Esophagus (tissue), 2 donors: ENCODE measurements at regions not wholly inside any gene's neighbourhood (a gene's known extent, or its start where the extent isn't known, plus 50 kb on each side); places are given as distances from the start of the nearest gene placed in this dataset.

Experiments used
- H3K27ac ChIP-seq, 2 donors: one replicate each; pipeline ENCODE4 v1.5.1; 2013; ENCODE audit warnings: low read depth in 2 of 2, mild to moderate bottlenecking in 2 of 2, inconsistent platforms in 1 of 2, low read length in 1 of 2, moderate library complexity in 1 of 2
- H3K27me3 ChIP-seq, 2 donors: one replicate each; pipeline ENCODE4 v1.6.1; 2013; ENCODE audit warnings: low read length in 2 of 2, control low read depth in 1 of 2, mild to moderate bottlenecking in 1 of 2; ENCODE audit not compliant: insufficient read depth in 2 of 2, control insufficient read depth in 1 of 2
- H3K36me3 ChIP-seq, 2 donors: one replicate each; pipeline ENCODE4 v1.6.1; 2013; ENCODE audit warnings: low read length in 1 of 2; ENCODE audit not compliant: control insufficient read depth in 2 of 2, insufficient read depth in 2 of 2
- H3K4me1 ChIP-seq, 2 donors: one replicate each; pipeline ENCODE4 v1.6.1; 2013; ENCODE audit warnings: low read length in 1 of 2; ENCODE audit not compliant: control insufficient read depth in 2 of 2, insufficient read depth in 2 of 2
- H3K4me3 ChIP-seq, 2 donors: one replicate each; pipeline ENCODE4 v1.5.1; 2013; ENCODE audit warnings: low read length in 2 of 2, mild to moderate bottlenecking in 2 of 2, low read depth in 1 of 2, moderate library complexity in 1 of 2
- H3K9me3 ChIP-seq, 2 donors: one replicate each; pipeline ENCODE4 v1.6.1; 2013; ENCODE audit warnings: mild to moderate bottlenecking in 2 of 2, low read depth in 1 of 2, low read length in 1 of 2, moderate library complexity in 1 of 2; ENCODE audit not compliant: control insufficient read depth in 2 of 2, insufficient read depth in 1 of 2
- WGBS, 2 donors: extraction: QIAGEN DNeasy Blood & Tissue Kit; methylation state at CpG; one replicate each; pipeline ENCODE4 v1.1.7; 2013; 5-methylcytosine and 5-hydroxymethylcytosine counted together
- donor health status: healthy with polysubstance abuse.
- donor health status: Bipolar disorder and iron deficiency.

- Histone ChIP-seq H3K27me3 (no peaks in the 10 kb centered on the region), H3K36me3 (no peaks in the 10 kb centered on the region), H3K27ac (no peak overlapping the region), H3K9me3 (no peaks in the 10 kb centered on the region), H3K4me1 (no peaks in the 10 kb centered on the region), H3K4me3 (no peak overlapping the region)
- WGBS, 2 donors = 76 to 81% methylated on average over 4 of the region's 4 CpGs
Measured at GRCh38 chr13:74084375-74084935, 49.7 kb downstream of the KLF12 start.

- Histone ChIP-seq H3K27ac (no peak overlapping the region), H3K27me3 (no peaks in the 10 kb centered on the region), H3K4me1 (no peaks in the 10 kb centered on the region), H3K4me3 (no peak overlapping the region), H3K36me3 (no peaks in the 10 kb centered on the region), H3K9me3 (no peaks in the 10 kb centered on the region)
- 63% methylated on average over 3 of the region's 3 CpGs for WGBS, 2 donors
Measured at GRCh38 chr13:74082741-74083160, 51.5 kb downstream of the KLF12 start.

DNA sequence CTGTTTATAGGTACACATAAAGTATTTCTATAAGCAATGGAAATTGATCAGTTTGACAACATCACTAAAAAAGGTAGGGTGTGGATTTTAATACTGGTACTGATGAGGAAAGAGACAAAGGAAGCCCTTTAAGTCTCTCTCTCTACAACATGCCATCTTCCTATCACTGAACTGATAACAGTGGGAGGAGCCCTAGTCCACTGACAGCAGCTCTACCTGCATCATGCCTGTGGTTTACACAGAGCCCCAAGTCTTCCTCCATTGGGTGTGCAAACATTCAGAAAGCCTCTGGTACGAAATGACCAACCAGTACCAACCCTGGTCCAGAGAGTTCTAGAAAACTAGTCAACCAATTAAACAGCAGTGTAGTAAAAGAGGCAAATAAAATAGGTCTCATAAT, 53.4 kb downstream of the KLF12 start:
- no peak overlapping the region for H3K4me3 ChIP-seq
- H3K4me1 ChIP-seq = no peaks in the 10 kb centered on the region
- no peaks in the 10 kb centered on the region for H3K36me3 ChIP-seq
- 82 to 89% methylated on average over 1 of the region's 1 CpG for WGBS, 2 donors
- no peaks in the 10 kb centered on the region for H3K9me3 ChIP-seq
- no peaks in the 10 kb centered on the region for H3K27me3 ChIP-seq
- H3K27ac ChIP-seq = no peak overlapping the region

- WGBS, 2 donors = 56 to 62% methylated on average over 2 of the region's 2 CpGs
- H3K4me3 ChIP-seq = no peak overlapping the region
- H3K9me3 ChIP-seq = no peaks in the 10 kb centered on the region
- H3K36me3 ChIP-seq = no peaks in the 10 kb centered on the region
- H3K27ac ChIP-seq = no peak overlapping the region
- H3K4me1 ChIP-seq = no peaks in the 10 kb centered on the region
- no peaks in the 10 kb centered on the region for H3K27me3 ChIP-seq
Measured at GRCh38 chr13:74077792-74078191, 56.4 kb downstream of the KLF12 start.

GRCh38 chr13:74077375-74077774, 56.8 kb downstream of the KLF12 start:
- H3K36me3 ChIP-seq = no peaks in the 10 kb centered on the region
- 67 to 73% methylated on average over 2 of the region's 2 CpGs for WGBS, 2 donors
- no peaks in the 10 kb centered on the region for H3K4me1 ChIP-seq
- H3K9me3 ChIP-seq = no peaks in the 10 kb centered on the region
- no peaks in the 10 kb centered on the region for H3K27me3 ChIP-seq
- H3K4me3 ChIP-seq = no peak overlapping the region
- H3K27ac ChIP-seq = no peak overlapping the region

DNA sequence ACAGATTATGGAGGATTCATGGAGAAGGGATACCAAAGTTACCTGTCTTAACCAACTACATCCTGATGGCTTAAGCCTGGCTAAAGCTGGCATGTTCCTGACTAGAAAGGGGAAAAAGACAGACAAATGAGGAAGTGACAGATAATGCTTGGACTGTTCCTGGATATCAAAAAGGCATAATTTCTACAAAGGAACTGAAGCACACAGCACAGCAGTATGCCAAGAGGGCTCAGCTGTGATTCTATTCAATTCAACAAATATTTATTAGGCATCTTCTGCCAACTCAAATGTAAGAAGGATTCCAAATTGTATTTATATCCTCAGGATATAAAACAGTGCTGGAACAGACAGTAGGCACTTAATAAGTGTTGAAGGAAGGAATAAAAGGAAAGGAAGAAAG, 59.5 kb downstream of the KLF12 start:
- Histone ChIP-seq H3K4me3 (no peak overlapping the region), H3K27me3 (no peaks in the 10 kb centered on the region), H3K4me1 (no peaks in the 10 kb centered on the region), H3K36me3 (no peaks in the 10 kb centered on the region), H3K27ac (no peak overlapping the region), H3K9me3 (no peaks in the 10 kb centered on the region)

DNA sequence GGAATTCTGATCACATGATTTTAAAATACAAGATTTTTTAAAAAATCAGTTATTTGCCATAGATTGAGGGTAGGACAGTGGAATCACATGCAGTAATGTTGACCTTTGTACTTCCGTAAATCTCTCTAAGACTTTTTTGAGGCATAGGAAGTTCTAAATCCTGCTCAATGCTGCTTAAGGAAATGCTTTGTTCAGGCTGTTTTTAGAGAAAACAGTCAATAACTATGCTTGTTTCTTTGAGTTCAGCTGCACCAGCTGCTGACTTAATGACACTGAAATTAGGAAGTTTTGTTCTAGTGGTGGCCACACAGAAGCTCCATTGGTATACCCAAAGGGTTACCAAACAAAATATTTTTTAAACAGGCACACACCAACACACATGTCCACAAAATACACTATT, 60.9 kb downstream of the KLF12 start:
- 90% methylated on average over 1 of the region's 1 CpG for WGBS, 2 donors
- Histone ChIP-seq H3K4me1 (no peaks in the 10 kb centered on the region), H3K27me3 (no peaks in the 10 kb centered on the region), H3K9me3 (no peaks in the 10 kb centered on the region), H3K27ac (no peak overlapping the region), H3K36me3 (no peaks in the 10 kb centered on the region), H3K4me3 (no peak overlapping the region)

GRCh38 chr13:74070513-74070912, 63.7 kb downstream of the KLF12 start:
- H3K4me1 ChIP-seq = no peaks in the 10 kb centered on the region
- no peak overlapping the region for H3K4me3 ChIP-seq
- H3K36me3 ChIP-seq = no peaks in the 10 kb centered on the region
- 93 to 98% methylated on average over 1 of the region's 1 CpG for WGBS, 2 donors
- H3K27me3 ChIP-seq = no peaks in the 10 kb centered on the region
- H3K27ac ChIP-seq = no peak overlapping the region
- no peaks in the 10 kb centered on the region for H3K9me3 ChIP-seq

DNA sequence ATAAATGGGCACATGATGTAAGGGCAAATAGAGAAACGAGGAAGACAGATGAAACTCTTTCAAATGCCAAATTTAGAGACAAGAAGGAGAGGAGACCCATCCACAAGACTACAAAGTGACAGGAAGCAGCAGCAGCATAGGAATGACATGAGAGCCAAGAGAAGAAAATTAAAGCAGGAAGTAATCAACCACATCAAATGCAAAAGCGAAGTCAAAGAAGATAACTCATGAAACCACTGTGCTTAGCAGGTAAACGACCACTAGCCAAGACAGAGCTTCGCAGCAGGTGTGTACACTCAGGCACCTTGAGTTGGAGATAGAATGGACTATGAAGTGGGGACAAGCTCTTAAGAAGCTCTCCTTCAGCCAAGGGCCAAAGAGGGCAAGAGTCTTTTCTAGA, 64.1 kb downstream of the KLF12 start:
- no peak overlapping the region for H3K27ac ChIP-seq

DNA sequence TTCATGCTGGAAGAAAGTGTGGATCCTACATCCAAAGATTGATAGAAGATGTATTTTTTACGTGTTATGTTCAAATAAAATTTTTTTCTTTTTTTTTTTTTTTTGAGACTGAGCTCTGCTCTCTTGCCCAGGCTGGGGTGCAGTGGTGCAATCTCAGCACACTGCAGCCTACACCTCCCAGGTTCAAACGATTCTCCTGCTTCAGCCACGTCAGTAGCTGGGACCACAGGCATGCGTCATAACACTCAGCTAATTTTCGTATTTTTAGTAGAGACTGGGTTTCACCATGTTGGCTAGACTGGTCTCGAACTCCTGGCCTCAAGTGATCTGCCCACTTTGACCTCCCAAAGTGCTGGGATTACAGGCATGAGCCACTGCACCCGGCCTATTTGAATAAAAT, 65.7 kb downstream of the KLF12 start:
- Histone ChIP-seq H3K9me3 (no peaks in the 10 kb centered on the region), H3K36me3 (no peaks in the 10 kb centered on the region), H3K27me3 (no peaks in the 10 kb centered on the region), H3K27ac (no peak overlapping the region), H3K4me3 (no peak overlapping the region), H3K4me1 (no peaks in the 10 kb centered on the region)
- WGBS, 2 donors = 85 to 91% methylated on average over 7 of the region's 7 CpGs

More for the DNA sequence above, 64.1 kb downstream of the KLF12 start:
- Histone ChIP-seq H3K9me3 (no peaks in the 10 kb centered on the region), H3K36me3 (no peaks in the 10 kb centered on the region), H3K27me3 (no peaks in the 10 kb centered on the region), H3K4me1 (no peaks in the 10 kb centered on the region), H3K4me3 (no peak overlapping the region)
- 75 to 83% methylated on average over 4 of the region's 4 CpGs for WGBS, 2 donors
